Mesothelial cell of epicardium (in vitro differentiated cells): ENCODE measurements at regions not wholly inside any gene's neighbourhood (a gene's known extent, or its start where the extent isn't known, plus 50 kb on each side); places are given as distances from the start of the nearest gene placed in this dataset.

Experiments
- DNase-seq, 2 experiments: peaks; one replicate each; pipeline ENCODE4 v3.0.0; 2021; ENCODE audit warnings: low spot score in 2 of 2; ENCODE audit not compliant: unreplicated experiment in 2 of 2
- H3K27ac Mint-ChIP-seq: 2 replicates; pipeline ENCODE4 v1.8.0; 2021; ENCODE audit warnings: mixed read lengths
- H3K27me3 Mint-ChIP-seq: 2 replicates; pipeline ENCODE4 v1.8.0; 2021; ENCODE audit warnings: low read depth, mixed read lengths
- H3K36me3 Mint-ChIP-seq: 2 replicates; pipeline ENCODE4 v1.8.0; 2021; ENCODE audit warnings: mixed read lengths
- H3K4me1 Mint-ChIP-seq: 2 replicates; pipeline ENCODE4 v1.8.0; 2021; ENCODE audit warnings: mixed read lengths
- H3K4me3 Mint-ChIP-seq: 2 replicates; pipeline ENCODE4 v1.8.0; 2021; ENCODE audit warnings: mild to moderate bottlenecking, moderate library complexity, mixed read lengths
- H3K9me3 Mint-ChIP-seq: 2 replicates; pipeline ENCODE4 v1.8.0; 2021; ENCODE audit warnings: mixed read lengths
- CTCF ChIP-seq: fragments of 200-600 bp; sonication (generic); IDR thresholded peaks from one replicate; pipeline ENCODE4 v1.5.0; 2021; ENCODE audit warnings: antibody characterized with exemption; ENCODE audit not compliant: unreplicated experiment

- DNase-seq: no peak
- no peak overlapping the region for H3K27ac Mint-ChIP-seq
- no peak for TF ChIP-seq CTCF
- H3K27me3 Mint-ChIP-seq: no peaks in the 10 kb centered on the region
- H3K36me3 Mint-ChIP-seq: no peaks in the 10 kb centered on the region
- no peaks in the 10 kb centered on the region for H3K9me3 Mint-ChIP-seq
- no peak overlapping the region for H3K4me3 Mint-ChIP-seq
- peaks cover 40% of the 10 kb centered on the region for H3K4me1 Mint-ChIP-seq
Measured at GRCh38 chr7:80309377-80309776, 174.7 kb downstream of the GNAI1 start.

- H3K36me3 Mint-ChIP-seq: no peaks in the 10 kb centered on the region
- no peak overlapping the region for H3K4me3 Mint-ChIP-seq
- peaks cover 44% of the 10 kb centered on the region for H3K4me1 Mint-ChIP-seq
- H3K9me3 Mint-ChIP-seq: no peaks in the 10 kb centered on the region
- H3K27me3 Mint-ChIP-seq: no peaks in the 10 kb centered on the region
- DNase-seq: no peak
- no peak for TF ChIP-seq CTCF
- no peak overlapping the region for H3K27ac Mint-ChIP-seq
Measured at GRCh38 chr7:80307227-80307856, 172.7 kb downstream of the GNAI1 start.

- DNase-seq: no peak
- H3K27me3 Mint-ChIP-seq: no peaks in the 10 kb centered on the region
- no peak overlapping the region for H3K27ac Mint-ChIP-seq
- no peak overlapping the region for H3K4me3 Mint-ChIP-seq
- peaks cover 10% of the 10 kb centered on the region for H3K9me3 Mint-ChIP-seq
- H3K36me3 Mint-ChIP-seq: no peaks in the 10 kb centered on the region
- TF ChIP-seq CTCF: no peak
- peaks cover 22% of the 10 kb centered on the region for H3K4me1 Mint-ChIP-seq
Measured at GRCh38 chr7:80303315-80303714, 168.7 kb downstream of the GNAI1 start.

GRCh38 chr7:80302636-80303035 is 168.0 kb downstream of the GNAI1 start:
- Mint-ChIP-seq H3K27me3 (no peaks in the 10 kb centered on the region), H3K36me3 (no peaks in the 10 kb centered on the region), H3K4me1 (peaks cover 20% of the 10 kb centered on the region), H3K4me3 (no peak overlapping the region), H3K27ac (no peak overlapping the region), H3K9me3 (peaks cover 17% of the 10 kb centered on the region)
- TF ChIP-seq CTCF: no peak
- DNase-seq: no peak

GRCh38 chr7:80302078-80302477 is 167.4 kb downstream of the GNAI1 start:
- H3K27me3 Mint-ChIP-seq: no peaks in the 10 kb centered on the region
- no peaks in the 10 kb centered on the region for H3K36me3 Mint-ChIP-seq
- H3K4me1 Mint-ChIP-seq: peaks cover 15% of the 10 kb centered on the region
- H3K27ac Mint-ChIP-seq: peak overlapping the region; percentile 49
- no peak for TF ChIP-seq CTCF
- DNase-seq: no peak
- H3K9me3 Mint-ChIP-seq: peaks cover 22% of the 10 kb centered on the region
- no peak overlapping the region for H3K4me3 Mint-ChIP-seq

- no peak for TF ChIP-seq CTCF
- H3K36me3 Mint-ChIP-seq: peaks cover 6% of the 10 kb centered on the region
- H3K4me3 Mint-ChIP-seq: no peak overlapping the region
- no peaks in the 10 kb centered on the region for H3K27me3 Mint-ChIP-seq
- peaks cover 11% of the 10 kb centered on the region for H3K4me1 Mint-ChIP-seq
- no peak for DNase-seq
- peaks cover 45% of the 10 kb centered on the region for H3K9me3 Mint-ChIP-seq
- H3K27ac Mint-ChIP-seq: no peak overlapping the region
Measured at GRCh38 chr7:80298201-80298600, 163.6 kb downstream of the GNAI1 start.
